HG03097 (cell line): ENCODE measurements at regions not wholly inside any gene's neighbourhood (a gene's known extent, or its start where the extent isn't known, plus 50 kb on each side); places are given as distances from the start of the nearest gene placed in this dataset.
"Not testable (repeated sequence)": the region's sequence is repeated elsewhere in the genome, so short reads cannot be mapped to it uniquely, and the experiment has no call there.

Source experiments
- ATAC-seq: cut with Tn5 transposase; IDR thresholded peaks from one replicate; pipeline ENCODE4 v1.9.1; 2021; ENCODE audit not compliant: unreplicated experiment, low FRiP score

DNA sequence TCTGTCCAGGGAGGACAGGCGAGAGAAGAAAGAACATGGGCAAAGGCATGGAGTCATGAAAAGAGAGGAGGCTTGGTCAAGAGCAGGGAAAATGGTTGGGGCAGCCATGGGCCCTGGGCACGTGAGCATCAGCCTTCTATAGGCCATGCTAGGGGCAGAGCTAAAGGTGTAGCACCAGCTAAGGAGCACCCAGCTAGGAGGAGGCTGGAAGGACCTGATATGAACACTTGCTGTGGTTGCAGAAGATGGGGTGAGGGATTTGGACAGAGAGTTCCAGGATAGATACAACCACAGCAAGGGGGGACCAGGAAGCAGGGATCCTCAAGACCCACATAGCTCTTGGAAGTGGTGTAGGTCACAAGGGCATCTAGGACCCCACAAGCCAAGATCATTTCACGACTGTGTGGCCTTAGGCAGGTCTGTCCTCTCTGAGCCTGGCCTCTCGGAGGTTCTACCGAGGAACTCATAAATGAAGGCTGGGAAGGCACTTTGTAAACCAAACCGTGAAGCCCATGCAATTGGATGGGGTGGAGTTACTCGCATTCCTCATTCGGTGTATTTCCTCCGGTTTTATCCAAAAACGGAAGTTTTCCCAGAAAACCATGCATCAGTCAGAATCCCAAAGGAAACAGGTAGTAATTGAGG, 74.0 kb upstream of the TOP1 start:
- ATAC-seq = no peak

GRCh38 chr20:40955326-40955725, 73.3 kb upstream of the TOP1 start:
- no peak for ATAC-seq

- ATAC-seq = not testable (repeated sequence)
Observed at GRCh38 chr20:40955826-40956225, 72.8 kb upstream of the TOP1 start.

DNA sequence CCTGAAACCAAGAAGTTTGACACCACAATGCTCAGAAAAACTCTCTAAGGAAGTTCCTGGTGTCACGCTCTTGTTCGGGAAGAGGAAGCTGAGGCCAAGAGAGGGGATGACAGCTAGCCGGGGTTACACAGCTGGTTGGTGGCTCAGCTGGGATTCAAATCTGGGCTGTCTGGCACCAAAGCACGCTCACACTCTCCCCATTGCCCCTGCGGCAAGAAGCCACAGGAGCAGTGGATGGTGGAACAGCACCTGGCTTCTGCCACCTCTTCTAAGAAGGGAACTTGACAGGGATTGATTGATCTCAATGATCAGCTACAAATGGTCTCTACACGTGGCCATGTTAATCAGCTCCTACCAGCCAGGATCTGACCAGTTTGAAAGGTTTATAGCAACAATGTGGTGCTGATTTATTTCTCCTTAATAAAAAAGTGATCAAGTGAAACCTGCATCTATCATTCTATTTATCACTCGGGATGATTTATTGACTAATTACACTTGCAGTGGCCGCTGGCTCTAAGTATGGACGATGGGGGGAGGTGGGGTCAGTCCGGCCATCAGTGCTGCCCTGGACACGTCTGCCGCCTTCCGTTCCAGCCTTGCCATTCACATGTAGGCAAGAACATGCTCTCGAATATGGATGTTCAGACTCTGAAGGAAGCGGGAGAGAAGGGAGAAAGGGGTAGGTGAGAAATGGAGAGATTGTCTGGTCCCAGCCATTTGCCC, 71.9 kb upstream of the TOP1 start:
- no peak for ATAC-seq

- ATAC-seq = no peak
Observed at GRCh38 chr20:40957265-40957760, 71.3 kb upstream of the TOP1 start.

DNA sequence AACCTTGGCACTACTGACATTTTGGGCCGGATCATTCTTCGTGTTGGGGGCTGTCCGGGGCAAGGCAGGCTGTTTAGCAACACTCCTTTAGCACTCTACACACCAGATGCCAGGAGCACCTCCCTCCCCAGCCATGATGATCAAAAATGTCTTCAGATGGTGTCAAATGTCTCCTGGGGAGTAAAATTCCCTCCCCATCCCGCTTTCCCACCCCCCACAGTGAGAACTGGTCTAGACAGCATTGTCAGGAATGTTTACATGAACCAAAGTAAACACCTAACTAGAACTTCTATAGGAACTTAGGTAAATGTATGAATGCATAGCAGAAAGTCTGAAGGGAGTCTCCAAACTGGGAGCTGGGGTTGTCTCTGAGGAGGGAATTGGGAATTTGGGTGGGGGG, 70.0 kb upstream of the TOP1 start:
- ATAC-seq = no peak

- ATAC-seq = no peak
Observed at GRCh38 chr20:40959325-40960092, 69.1 kb upstream of the TOP1 start.

DNA sequence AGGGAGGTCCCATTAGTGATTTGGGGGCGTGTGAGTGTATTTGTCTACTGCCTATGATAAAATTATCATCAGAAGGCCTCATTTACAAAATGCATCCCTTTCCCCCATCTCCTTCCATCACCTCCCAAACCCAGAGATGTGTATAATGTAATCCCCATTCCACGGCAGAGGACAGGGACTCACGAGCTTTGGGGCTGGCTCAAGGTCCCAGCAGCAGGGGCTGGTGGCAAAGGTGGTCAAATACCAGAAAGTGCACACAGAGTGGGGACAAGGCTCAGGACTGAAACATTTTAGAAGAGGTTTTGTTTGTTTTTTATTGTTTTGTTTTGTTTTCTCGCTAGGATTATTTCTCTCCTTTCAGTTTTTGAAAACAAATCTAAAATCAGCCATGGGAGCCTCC, 68.5 kb upstream of the TOP1 start:
- ATAC-seq = no peak

- ATAC-seq = no peak
Observed at GRCh38 chr20:40960521-40960956, 68.1 kb upstream of the TOP1 start.

DNA sequence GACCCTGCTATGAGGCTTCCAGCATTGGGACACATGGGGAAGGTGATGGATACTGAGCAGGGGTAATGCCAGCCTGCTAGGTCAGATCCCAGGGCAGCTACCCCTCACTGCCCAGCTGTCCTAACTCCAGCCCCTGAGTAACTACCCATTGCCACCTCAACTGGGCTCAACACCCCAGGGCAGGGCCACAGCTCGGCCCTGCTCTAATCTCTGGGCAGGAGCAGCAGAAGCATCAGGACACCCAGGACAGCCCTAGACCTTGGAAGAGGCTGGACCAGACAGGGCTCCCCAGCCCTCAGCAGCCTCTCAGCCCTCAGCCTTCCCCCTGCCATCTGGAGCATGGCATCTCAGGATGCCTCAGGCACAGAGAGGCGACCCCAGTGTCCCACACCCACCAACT, 67.4 kb upstream of the TOP1 start:
- ATAC-seq = no peak

- no peak for ATAC-seq
Observed at GRCh38 chr20:40961686-40962640, 66.7 kb upstream of the TOP1 start.

- ATAC-seq = peak; percentile 71
Observed at GRCh38 chr20:40962733-40963504, 65.7 kb upstream of the TOP1 start.

- no peak for ATAC-seq
Observed at GRCh38 chr20:40963505-40963845, 65.1 kb upstream of the TOP1 start.

GRCh38 chr20:40965671-40966070, 63.0 kb upstream of the TOP1 start:
- ATAC-seq = no peak

GRCh38 chr20:40966103-40966502, 62.5 kb upstream of the TOP1 start:
- no peak for ATAC-seq

- no peak for ATAC-seq
Observed at GRCh38 chr20:40966516-40967185, 62.0 kb upstream of the TOP1 start.

- no peak for ATAC-seq
Observed at GRCh38 chr20:40967700-40968099, 60.9 kb upstream of the TOP1 start.

DNA sequence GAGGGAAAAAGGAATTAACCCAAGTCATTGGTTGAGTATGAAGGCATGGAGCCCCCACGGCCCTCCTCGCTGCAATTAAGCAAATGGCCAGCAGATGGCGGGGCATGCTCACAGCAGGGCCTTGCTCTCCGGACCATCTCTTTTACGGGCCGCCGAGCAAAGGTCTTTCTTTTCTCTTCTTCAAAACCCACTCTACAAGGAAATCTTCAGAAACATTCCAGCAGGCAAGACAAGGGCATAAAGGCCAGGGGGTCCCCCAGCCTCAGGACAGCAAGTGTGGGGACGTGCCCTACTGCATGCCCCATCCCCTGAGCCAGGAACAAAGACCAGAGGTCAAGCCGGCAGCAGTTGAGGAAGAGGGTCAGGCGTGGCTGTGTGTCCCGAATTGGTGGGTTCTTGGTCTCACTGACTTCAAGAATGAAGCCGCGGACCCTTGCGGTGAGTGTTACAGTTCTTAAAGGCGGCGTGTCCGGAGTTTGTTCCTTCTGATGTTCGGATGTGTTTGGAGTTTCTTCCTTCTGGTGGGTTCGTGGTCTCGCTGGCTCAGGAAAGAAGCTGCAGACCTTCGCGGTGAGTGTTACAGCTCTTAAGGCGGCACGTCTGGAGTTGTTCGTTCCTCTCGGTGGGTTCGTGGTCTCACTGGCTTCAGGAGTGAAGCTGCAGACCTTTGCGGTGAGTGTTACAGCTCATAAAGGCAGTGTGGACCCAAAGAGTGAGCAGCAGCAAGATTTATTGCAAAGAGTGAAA, 59.6 kb upstream of the TOP1 start:
- not testable (repeated sequence) for ATAC-seq
